GM19395 (cell line): ENCODE measurements at regions not wholly inside any gene's neighbourhood (a gene's known extent, or its start where the extent isn't known, plus 50 kb on each side); places are given as distances from the start of the nearest gene placed in this dataset.
A peak's percentile ranks its signal among the peaks of the same experiment; 100 is the strongest.
"Not testable (repeated sequence)": the region's sequence is repeated elsewhere in the genome, so short reads cannot be mapped to it uniquely, and the experiment has no call there.

Source experiments
- ATAC-seq: cut with Tn5 transposase; IDR thresholded peaks from one replicate; pipeline ENCODE4 v1.9.1; 2021; ENCODE audit warnings: mild to moderate bottlenecking, moderate library complexity; ENCODE audit not compliant: unreplicated experiment

DNA sequence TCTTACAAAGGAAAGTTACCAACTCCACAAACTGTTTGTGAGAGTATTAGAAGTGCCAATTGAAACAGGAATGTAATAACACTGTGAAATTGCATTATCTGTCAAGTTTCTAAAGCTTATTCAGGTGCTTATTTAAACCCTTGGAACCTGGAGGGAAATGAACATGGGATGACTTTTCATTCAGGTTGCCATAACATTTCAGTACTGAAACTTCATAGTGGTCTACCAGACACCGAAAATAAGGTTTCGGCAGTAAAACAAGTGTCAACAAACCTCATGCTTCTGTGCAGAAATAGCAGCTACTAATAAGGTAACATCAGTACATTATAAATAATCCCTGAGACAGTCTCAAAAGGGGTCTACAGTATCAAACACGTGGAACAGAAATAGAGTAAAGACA, 890.7 kb upstream of the INTU start:
- peak; percentile 58 for ATAC-seq

DNA sequence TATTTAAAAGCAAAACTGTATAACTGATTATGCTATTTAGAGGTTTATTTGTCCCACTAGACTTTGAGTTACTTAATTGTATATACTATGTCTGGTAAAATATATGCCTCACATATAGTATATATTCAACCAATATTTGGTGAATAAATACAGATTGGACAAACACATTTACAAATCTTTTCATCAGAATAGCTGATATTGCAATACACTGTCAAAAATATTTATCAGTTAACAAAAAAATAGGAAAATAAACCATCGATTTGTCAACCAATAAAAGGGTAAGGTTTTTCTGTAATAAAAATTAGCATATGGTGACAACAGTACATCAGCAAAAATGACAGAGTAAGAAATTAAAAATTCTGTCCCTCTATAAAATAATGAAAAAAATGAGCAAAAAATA, 889.9 kb upstream of the INTU start:
- ATAC-seq: no peak

DNA sequence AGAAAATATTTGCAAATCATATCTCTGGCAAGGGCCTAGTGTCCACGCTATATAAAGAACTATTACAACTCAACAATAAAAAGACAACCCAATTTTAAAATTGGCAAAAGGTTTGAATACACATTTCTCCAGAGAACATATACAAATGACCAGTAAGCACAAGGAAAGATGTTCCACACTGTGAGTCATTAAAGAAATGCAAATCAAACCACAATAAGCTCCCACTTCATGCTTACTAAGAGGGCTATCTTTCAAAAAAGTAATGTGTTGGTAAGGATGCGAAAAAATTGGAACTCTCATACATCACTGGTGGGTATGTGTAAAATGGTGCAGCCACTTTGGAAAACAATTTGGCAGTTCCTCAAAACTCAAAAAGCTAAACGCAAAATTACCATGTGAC, 884.0 kb upstream of the INTU start:
- no peak for ATAC-seq

DNA sequence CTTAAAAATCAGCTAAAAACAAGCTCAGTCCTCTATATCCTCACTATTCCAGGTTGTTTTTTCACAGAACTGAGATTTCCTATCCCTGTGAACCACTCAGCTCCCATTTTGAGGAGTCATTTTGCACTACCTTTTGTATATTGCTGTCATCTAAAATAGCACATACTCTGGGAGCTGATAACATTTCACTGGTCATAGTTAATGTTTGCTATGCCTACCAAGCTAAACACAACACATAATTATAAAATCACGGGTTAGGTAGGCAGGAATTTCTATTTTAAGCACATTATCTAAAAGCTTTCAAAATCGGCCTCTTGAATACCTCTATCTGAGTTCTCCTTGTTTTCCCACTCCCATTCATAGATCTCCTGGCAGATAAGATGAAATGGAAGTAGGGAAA, 882.0 kb upstream of the INTU start:
- ATAC-seq: no peak

DNA sequence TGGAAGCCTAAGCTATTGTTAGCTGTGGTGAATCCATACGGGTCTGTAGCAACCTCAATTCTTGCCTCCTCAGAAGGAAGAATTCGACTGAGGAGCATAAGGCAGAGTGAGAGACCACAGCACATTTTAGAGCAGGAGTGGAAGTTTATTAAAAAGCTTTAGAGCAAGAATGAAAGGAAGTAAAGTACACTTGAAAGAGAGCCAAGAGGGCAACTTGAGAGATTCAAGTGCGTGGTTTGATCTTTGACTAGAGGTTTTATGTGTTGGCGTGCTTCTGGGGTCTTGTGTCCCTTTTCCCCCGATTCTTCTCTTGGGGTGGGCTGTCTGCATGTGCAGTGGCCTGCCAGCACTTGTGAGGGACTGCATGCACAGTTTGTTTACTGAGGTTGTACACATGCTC, 880.6 kb upstream of the INTU start:
- no peak for ATAC-seq

DNA sequence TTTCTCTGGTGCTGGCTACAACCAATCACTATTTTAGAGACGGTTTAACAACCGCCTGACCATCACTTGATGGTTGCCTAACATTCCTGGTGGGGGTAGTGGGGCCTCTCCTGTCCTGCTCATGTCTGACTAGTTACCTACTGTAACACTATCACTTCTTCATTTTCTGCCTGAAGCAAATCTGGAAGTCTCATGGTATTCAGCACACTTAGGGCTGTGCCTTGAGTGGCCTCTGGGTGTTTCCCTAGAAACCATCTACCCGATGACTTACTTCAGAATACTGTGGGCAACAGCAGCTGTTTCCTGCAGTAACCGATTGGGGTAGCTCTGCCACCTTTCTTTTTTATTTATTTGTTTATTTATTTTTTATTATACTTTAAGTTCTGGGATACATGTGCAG, 880.1 kb upstream of the INTU start:
- ATAC-seq: no peak

DNA sequence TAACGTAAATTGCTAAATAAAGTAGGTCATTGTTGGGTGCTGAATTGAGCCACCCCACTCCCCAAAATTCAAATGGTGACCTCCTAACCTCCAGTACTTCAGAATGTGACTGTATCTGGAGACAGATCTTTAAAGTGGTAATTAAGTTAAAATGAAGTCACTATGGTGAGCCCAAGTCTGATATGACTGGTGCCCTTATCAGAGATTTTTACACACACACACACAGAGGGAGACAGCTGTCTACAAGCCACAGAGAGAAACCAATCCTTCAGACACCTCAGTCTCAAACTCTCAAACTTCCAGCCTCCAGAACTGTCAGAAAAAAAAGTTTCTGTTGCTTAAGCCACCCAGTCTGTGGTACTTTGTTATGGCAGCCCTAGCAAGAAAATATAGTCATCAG, 879.2 kb upstream of the INTU start:
- no peak for ATAC-seq

DNA sequence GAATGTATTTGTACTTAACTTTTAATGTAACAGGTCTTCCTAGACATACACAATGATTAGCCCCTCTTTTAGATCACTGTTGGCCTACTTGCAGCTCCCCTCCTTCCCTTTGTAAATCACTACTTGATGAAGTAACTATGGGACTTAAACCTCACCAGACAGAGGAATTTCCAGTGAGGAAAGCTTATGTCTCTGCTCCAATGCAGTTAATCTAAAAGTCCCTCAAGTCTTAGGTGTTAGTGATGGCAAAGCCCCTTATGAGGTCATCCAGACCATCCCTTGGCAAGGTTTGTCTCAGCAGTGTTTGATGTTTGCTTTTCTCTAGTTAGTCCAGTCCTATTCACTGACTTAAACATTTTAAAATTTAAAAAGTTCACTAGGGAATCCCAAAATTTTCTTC, 877.3 kb upstream of the INTU start:
- ATAC-seq: no peak

DNA sequence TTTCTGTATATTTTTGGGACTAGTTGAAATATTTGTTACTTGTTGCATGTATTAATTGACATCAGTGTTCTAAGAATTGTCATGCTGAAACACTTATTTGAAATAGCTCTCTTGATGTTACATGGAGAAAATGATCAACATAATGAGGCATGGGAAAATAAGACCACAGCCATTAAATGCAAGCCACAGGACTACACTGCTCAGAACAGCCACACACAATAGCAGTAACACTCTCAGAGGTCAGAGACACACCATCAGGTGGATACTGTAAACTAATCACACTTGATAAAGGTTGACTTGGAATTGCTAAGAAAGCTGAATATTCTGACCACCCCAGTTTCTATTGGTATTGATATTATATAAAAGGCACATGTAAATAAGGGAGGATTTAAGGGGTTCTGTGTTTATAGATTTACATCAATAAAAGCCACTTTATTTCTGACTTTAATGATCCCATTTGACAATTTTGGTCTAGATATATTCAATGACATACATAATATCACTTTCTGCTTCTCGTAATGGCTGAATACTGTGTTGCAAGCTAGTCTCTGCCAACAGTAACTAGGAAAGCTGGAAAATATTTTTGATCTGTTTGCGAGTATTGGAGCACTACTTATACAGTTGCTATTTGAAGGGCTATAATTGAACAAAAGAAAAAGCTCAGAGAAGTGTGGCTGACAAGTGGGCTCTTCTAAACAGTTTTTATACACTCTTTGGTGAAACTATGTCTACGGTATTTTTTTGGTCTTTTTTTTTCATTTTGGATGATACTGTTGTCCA, 876.5 kb upstream of the INTU start:
- ATAC-seq: no peak

DNA sequence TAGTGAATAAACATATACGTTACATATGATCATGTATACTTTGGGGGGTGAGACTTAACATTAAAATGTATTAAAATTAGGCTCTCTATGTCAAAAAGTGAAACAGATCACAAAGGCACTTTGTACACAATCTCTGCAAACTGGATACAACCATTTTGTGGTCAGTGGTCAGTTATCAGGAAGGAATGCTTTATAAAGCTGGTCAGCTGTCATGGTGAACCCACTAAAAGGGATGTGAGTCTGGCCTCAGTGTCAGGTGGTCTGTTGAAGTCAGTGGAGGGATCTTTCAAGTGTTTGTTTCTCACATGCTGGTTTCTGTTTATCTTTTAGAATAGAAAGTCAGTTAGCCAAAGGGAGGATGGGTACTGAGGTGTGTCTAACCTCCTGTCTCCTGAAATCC, 875.5 kb upstream of the INTU start:
- ATAC-seq: no peak

DNA sequence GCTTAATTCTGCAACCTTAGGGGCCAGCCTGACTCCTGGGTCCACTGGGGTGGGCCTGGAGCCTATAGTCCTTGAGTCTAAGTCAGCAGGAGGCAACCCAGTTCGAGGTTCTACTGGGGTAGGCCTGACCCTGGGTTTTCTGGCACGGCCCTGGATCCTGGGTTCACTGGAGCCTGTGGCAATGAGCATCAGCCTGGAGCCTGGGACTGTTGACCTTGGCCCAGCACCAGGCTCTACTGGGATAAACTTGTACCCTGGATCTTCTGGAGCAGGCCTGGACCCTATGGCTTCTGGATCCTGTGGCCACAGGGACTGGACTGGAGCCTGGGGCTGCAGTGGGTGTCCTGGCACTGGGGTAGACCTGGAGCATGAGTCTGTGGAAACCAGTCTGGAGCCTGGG, 874.3 kb upstream of the INTU start:
- ATAC-seq: no peak

DNA sequence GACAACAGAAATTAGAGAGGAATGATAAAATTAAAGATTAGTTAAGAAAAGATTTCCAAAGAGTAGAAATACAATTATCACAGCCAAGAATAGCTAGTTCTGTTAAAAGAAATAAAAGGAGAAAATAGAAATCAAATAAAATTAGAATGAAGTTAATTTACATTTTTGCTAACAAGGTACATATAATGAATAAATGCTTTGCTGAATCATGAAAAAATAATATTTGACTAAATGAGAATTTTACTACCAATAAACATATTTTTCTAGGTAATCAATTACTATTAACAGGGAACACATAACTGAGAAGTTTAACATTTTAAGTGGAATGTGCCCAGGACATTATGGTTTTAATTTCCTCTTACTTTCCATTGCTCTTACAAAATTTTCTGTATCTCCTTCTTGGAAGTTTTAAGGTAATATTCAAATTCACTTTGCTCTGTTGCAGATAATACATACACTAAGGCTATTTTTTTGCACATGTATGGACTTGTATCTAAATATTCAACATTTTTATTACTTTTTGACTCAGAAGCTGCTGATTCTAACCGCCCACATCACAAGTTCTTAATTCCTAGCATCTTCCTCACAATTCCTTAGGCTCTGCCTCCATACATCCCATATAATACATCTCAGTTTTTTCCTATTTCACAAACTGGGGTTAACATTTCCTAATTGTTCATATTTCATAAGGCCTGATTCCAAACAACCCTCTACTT, 870.7 kb upstream of the INTU start:
- ATAC-seq: no peak

DNA sequence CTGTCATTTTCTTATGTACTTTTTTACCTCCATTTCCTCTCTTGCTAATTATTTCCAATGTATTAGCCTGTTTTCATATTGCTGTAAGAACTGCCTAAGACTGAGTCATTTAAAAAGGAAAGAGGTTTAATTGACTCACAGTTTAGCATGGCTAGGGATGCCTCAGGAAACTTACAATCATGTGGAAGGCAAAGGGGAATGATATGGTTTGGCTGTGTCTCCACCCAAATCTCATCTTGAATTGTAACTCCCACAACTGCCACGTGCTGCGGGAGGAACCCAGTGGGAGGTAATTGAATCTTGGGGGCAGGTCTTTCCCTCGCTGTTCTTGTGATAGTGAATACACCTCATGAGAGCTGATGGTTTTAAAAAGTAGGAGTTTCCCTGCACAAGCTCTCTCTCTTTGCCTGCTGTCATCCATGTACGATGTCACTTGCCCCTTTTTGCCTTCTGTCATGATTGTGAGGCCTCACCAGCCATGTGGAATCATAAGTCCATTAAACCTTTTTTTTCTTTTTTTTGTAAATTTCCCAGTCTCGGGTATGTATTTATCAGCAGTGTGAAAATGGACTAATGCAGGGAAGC, 870.0 kb upstream of the INTU start:
- no peak for ATAC-seq

DNA sequence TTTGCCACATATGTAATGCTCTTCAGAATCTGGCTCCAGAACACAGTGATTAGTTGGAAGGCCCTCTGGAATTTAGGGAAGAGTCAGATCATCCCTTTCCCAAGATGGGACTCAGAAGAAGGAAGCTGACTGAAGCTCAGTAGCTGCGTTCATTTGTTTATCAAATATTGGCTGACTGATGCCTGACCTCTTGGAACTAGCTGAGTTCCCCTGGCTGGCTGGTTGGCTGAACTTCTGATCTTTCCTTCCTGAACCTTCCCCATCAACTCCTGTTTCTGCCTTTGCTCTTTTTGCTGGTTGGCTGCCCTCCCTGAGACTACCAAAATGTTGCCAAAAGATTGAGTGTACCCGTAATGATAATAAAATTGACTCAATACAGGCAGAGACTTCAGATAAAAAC, 866.5 kb upstream of the INTU start:
- ATAC-seq: no peak

DNA sequence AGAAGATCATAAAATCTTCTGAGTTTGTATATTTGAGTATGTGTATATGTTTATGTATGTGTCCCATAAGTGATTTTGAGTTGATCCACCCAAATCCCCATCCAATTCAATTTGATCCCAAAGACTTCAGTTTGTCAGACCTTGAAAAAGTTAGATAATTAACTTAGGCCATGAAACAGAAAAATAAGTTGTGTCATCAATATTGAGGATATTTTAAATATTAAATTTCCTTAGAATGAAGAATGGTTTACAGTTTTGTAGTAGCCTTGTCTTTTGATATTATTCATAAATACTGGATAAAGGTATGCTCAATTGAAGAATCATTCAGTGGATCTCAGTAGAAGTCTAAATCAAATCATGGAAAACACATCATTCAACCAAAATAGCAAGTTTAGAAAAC, 864.4 kb upstream of the INTU start:
- ATAC-seq: no peak

DNA sequence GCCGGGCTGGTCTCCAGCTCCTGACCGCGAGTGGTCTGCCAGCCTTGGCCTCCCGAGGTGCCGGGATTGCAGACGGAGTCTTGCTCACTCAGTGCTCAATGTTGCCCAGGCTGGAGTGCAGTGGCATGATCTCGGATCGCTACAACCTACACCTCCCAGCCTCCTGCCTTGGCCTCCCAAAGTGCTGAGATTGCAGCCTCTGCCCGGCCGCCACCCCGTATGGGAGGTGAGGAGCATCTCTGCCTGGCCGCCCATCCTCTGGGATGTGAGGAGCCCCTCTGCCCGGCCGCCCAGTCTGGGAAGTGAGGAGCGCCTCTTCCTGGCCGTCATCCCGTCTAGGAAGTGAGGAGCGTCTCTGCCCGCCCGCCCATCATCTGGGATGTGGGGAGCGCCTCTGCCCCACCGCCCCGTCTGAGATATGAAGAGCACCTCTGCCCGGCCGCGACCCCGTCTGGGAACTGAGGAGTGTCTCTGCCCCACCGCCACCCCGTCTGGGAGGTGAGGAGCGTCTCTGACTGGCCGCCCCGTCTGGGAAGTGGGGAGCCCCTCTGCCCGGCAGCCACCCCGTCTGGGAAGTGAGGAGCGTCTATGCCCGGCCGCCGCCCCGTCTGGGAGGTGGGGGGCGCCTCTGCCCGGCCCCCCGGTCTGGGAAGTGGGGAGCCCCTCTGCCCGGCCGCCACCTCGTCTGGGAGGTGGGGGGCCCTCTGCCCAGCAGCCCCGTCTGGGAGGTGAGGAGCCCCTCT, 861.8 kb upstream of the INTU start:
- ATAC-seq: not testable (repeated sequence)

DNA sequence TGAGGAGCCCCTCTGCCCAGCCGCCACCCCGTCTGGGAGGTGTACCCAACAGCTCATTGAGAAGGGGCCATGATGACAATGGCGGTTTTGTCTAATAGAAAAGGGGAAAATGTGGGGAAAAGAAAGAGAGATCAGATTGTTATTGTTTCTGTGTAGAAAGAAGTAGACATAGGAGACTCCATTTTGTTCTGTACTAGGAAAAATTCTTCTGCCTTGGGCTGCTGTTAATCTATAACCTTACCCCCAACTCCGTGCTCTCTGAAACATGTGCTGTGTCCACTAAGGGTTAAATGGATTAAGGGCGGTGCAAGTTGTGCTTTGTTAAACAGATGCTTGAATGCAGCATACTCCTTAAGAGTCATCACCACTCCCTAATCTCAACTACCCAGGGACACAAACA, 861.1 kb upstream of the INTU start:
- ATAC-seq: not testable (repeated sequence)

DNA sequence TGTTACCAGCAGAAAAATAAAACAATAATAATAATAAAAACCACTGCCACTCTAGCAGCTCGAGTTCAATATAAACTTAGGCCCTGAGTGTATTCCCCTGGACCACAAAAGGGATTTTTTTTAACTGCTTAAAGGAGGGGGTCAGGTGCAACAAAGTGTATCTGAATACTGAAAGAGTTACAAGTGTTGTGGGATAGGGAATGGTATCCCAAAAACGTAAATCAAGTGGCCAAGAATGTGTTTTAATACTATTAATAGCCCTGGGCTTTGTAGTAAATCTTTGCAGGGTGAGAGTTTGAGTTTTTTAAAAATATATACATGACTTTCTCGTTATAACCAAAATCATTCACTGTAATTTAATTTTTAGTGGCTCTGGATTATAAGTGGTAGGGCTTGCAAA, 860.1 kb upstream of the INTU start:
- ATAC-seq: no peak

DNA sequence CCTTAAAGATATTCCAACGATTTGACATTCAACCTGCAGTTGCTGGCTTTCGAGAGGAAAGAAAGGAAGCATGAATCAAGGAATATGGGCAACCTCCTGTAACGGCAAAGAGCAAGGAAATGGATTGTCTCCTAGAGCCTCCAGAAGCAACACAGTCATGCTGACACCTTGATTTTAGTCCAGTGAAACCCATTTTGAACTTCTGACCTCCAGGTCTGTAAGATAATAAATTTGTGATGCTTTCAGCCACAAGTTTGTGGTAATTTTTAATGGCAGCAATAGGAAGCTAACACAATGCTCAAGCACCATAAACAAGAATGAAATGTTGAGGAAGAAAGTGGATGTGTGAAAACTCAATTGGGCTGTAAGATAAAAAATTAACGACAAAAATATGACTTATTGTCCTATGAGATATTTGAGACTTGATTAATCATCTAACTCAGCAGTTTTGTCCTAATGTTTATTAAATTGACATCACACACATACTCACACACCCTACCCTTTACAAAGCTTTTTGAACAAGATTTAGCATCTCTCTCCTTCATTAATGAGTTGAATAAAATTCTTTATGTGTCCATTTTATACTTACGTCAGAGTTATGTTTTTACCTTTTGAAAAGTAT, 857.2 kb upstream of the INTU start:
- no peak for ATAC-seq

DNA sequence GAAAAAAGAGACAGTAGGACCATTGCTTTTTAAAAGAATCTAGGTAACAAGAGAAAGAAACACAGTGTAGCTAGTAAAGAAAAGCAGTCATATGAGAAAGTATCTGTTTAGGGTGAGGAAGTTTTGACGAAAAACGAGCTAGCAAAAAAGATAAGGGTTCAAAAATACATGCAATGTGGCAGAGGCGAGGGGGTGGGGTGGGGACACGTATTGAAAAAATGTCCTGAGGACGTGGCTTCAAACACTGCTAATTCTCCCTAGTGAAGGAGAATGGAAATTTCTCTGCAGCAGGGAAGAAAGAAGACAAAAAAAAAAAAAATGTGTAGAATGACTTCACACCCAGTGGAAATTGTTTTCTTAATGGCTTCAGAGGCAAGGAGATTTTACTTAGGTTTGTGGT, 856.4 kb upstream of the INTU start:
- ATAC-seq: no peak

DNA sequence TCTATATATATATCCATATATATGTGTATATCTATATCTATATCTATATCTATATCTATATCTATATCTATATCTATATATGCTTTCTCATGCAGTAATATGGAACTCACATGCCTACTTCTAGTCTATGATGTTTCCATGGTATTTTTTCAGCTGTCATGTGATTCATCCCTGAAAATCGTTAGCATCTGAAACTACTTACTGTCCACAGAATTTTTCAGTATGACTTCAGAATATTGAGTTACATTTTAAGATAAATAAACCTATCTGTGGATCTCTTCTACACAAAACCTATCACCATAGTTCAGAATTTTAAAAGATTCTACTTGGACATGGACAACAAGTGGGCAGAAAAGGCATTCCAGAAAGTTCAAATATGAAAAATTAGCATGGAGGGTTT, 855.1 kb upstream of the INTU start:
- no peak for ATAC-seq
